GM23338 (cell line): ENCODE measurements at regions not wholly inside any gene's neighbourhood (a gene's known extent, or its start where the extent isn't known, plus 50 kb on each side); places are given as distances from the start of the nearest gene placed in this dataset.

Experiments used
- ATAC-seq: fragments of 200-7000 bp; cut with Tn5 transposase; 3 replicates; pipeline ENCODE4 v1.9.1; 2020
- DNase-seq: peaks from one replicate; pipeline ENCODE4 v3.0.0-alpha.2; 2015; ENCODE audit warnings: low spot score
- H2AFZ ChIP-seq: fragments of 200-600 bp; sonication (generic); 2 replicates; pipeline ENCODE4 v1.8.0; 2016; ENCODE audit warnings: antibody characterized with exemption, mild to moderate bottlenecking, moderate library complexity
- H3F3A ChIP-seq: fragments of 200-600 bp; sonication (generic); replicated peaks from 2 replicates; pipeline ENCODE4 v1.8.0; 2017; ENCODE audit warnings: antibody characterized with exemption, mixed run types, low read depth
- H3K27ac ChIP-seq: fragments of 200-600 bp; sonication (generic); 2 replicates; pipeline ENCODE4 v1.6.1; 2016; ENCODE audit warnings: low read depth
- H3K27me3 ChIP-seq: fragments of 200-600 bp; sonication (generic); 2 replicates; pipeline ENCODE4 v1.8.0; 2016; ENCODE audit warnings: mild to moderate bottlenecking, mixed run types, moderate library complexity; ENCODE audit not compliant: insufficient read depth
- H3K36me3 ChIP-seq: fragments of 200-600 bp; sonication (generic); 2 replicates; pipeline ENCODE4 v1.8.0; 2016; ENCODE audit warnings: mild to moderate bottlenecking; ENCODE audit not compliant: insufficient read depth
- H3K4me1 ChIP-seq: fragments of 200-600 bp; sonication (generic); 2 replicates; pipeline ENCODE4 v1.8.0; 2016; ENCODE audit warnings: mild to moderate bottlenecking, moderate library complexity; ENCODE audit not compliant: insufficient read depth
- H3K4me2 ChIP-seq: fragments of 200-600 bp; sonication (generic); 2 replicates; pipeline ENCODE4 v1.7.1; 2017; ENCODE audit warnings: mixed run types
- H3K4me3 ChIP-seq: fragments of 200-600 bp; sonication (generic); 2 replicates; pipeline ENCODE4 v1.6.1; 2016; ENCODE audit warnings: mixed run types
- H3K79me2 ChIP-seq: fragments of 200-600 bp; sonication (generic); replicated peaks from 2 replicates; pipeline ENCODE4 v1.8.0; 2017; ENCODE audit warnings: mild to moderate bottlenecking; ENCODE audit not compliant: insufficient read depth
- H3K9me2 ChIP-seq: fragments of 200-600 bp; sonication (generic); 2 replicates; pipeline ENCODE4 v1.8.0; 2017; ENCODE audit not compliant: insufficient read depth
- H4K20me1 ChIP-seq: fragments of 200-600 bp; sonication (generic); replicated peaks from 2 replicates; pipeline ENCODE4 v1.8.0; 2017; ENCODE audit warnings: mild to moderate bottlenecking; ENCODE audit not compliant: insufficient read depth
- H3K27ac Mint-ChIP-seq: 2 replicates; pipeline ENCODE4 v1.8.0; 2020; ENCODE audit warnings: inconsistent platforms, mild to moderate bottlenecking, moderate library complexity, mixed read lengths
- H3K27me3 Mint-ChIP-seq: 3 replicates; pipeline ENCODE4 v1.8.0; 2022; ENCODE audit warnings: low read depth, mild to moderate bottlenecking, moderate library complexity, mixed read lengths, inconsistent platforms; ENCODE audit not compliant: insufficient read depth, poor library complexity
- H3K36me3 Mint-ChIP-seq: 3 replicates; pipeline ENCODE4 v1.8.0; 2021; ENCODE audit warnings: low read depth, mild to moderate bottlenecking, inconsistent platforms, moderate library complexity, mixed read lengths
- H3K4me1 Mint-ChIP-seq: 3 replicates; pipeline ENCODE4 v1.8.0; 2020; ENCODE audit warnings: mild to moderate bottlenecking, inconsistent platforms, mixed read lengths
- H3K4me3 Mint-ChIP-seq: 3 replicates; pipeline ENCODE4 v1.8.0; 2021; ENCODE audit warnings: moderate library complexity, mild to moderate bottlenecking, inconsistent platforms, mixed read lengths
- H3K9me3 Mint-ChIP-seq: 3 replicates; pipeline ENCODE4 v1.8.0; 2020; ENCODE audit warnings: moderate library complexity, mild to moderate bottlenecking, inconsistent platforms, mixed read lengths
- CREB1 ChIP-seq: fragments of 250-450 bp; sonication (Bioruptor Pico); IDR thresholded peaks from 2 replicates; pipeline ENCODE4 v1.5.0; 2020; ENCODE audit warnings: low read depth, mild to moderate bottlenecking, moderate library complexity
- EZH2phosphoT487 ChIP-seq: fragments of 200-600 bp; sonication (generic); IDR thresholded peaks from one replicate; pipeline ENCODE4 v1.8.1; 2018; ENCODE audit warnings: antibody characterized with exemption; ENCODE audit not compliant: unreplicated experiment
- POLR2AphosphoS5 ChIP-seq: IDR thresholded peaks from 2 replicates; pipeline ENCODE4 v1.6.1; 2016; ENCODE audit warnings: antibody characterized with exemption, low read depth
- ZNF114 ChIP-seq: fragments of 250-450 bp; sonication (Bioruptor Pico); IDR thresholded peaks from 2 replicates; pipeline ENCODE4 v1.5.0; 2020; ENCODE audit warnings: mild to moderate bottlenecking, moderate library complexity
- ZNF331 ChIP-seq: fragments of 250-450 bp; sonication (Bioruptor Pico); IDR thresholded peaks from 2 replicates; pipeline ENCODE4 v1.5.0; 2020; ENCODE audit warnings: low read depth, mild to moderate bottlenecking, moderate library complexity
- TF ChIP-seq, protein P1 (sequence below), 2 experiments: fragments of 200-600 bp in 1 of 2; sonication (generic) in 1 of 2; conservative IDR thresholded peaks; 2 replicates each; pipeline versions ENCODE4 v1.5.1 to v1.6.1; 2016 to 2017; ENCODE audit warnings: antibody characterized with exemption in 2 of 2, low read depth in 2 of 2, mild to moderate bottlenecking in 2 of 2, moderate library complexity in 1 of 2
- TF ChIP-seq, protein P2 (sequence below): IDR thresholded peaks from one replicate; pipeline ENCODE4 v1.6.1; 2018; ENCODE audit warnings: antibody characterized with exemption; ENCODE audit not compliant: unreplicated experiment
- TF ChIP-seq, protein P3 (sequence below): IDR thresholded peaks from 2 replicates; pipeline ENCODE4 v1.6.1; 2016; ENCODE audit warnings: antibody characterized with exemption

DNA sequence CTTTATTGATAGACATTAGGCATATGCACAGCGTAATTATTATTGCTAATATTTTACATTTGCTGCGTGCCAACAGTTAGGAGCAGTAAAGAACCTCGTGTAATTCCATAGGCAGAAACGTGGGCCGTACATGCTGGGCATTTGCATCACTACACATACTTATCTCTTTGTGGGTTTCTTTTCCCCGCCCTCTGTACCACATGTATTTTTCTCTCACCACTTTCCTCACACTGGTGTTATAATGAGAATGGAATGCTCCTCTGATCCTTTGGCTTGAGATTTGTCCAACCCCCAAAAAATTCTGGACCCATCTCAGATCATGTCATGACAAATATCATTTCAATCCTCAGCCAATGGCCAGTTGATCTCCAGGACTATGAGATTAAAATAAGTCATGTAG lies 1952.6 kb upstream of the WWC1 start:
- Histone ChIP-seq H3K27ac (no peak overlapping the region), H3K4me3 (no peak overlapping the region), H3K4me2 (no peak overlapping the region), H3K79me2 (no peaks in the 10 kb centered on the region), H3K4me1 (peaks cover 11% of the 10 kb centered on the region), H3F3A (no peaks in the 10 kb centered on the region), H3K9me2 (peaks cover 3% of the 10 kb centered on the region; the same call in 1 of the 2 replicates), H3K36me3 (no peaks in the 10 kb centered on the region), H3K27me3 (no peaks in the 10 kb centered on the region), H4K20me1 (no peaks in the 10 kb centered on the region), H2AFZ (no peak overlapping the region)
- Mint-ChIP-seq H3K27ac (no peak overlapping the region), H3K4me1 (peaks cover 13% of the 10 kb centered on the region), H3K36me3 (peaks cover 3% of the 10 kb centered on the region; the same call in 1 of the 3 replicates), H3K27me3 (no peaks in the 10 kb centered on the region), H3K4me3 (no peak overlapping the region), H3K9me3 (peaks cover 3% of the 10 kb centered on the region; the same call in 1 of the 3 replicates)
- TF ChIP-seq ZNF331 (CRISPR knock-in tag) (no peak), CREB1 (no peak), POLR2AphosphoS5 (no peak), EZH2phosphoT487 (no peak)
- TF ChIP-seq, protein P1, sequence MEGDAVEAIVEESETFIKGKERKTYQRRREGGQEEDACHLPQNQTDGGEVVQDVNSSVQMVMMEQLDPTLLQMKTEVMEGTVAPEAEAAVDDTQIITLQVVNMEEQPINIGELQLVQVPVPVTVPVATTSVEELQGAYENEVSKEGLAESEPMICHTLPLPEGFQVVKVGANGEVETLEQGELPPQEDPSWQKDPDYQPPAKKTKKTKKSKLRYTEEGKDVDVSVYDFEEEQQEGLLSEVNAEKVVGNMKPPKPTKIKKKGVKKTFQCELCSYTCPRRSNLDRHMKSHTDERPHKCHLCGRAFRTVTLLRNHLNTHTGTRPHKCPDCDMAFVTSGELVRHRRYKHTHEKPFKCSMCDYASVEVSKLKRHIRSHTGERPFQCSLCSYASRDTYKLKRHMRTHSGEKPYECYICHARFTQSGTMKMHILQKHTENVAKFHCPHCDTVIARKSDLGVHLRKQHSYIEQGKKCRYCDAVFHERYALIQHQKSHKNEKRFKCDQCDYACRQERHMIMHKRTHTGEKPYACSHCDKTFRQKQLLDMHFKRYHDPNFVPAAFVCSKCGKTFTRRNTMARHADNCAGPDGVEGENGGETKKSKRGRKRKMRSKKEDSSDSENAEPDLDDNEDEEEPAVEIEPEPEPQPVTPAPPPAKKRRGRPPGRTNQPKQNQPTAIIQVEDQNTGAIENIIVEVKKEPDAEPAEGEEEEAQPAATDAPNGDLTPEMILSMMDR (conservative IDR thresholded peaks at IDR 0.05; ENCODE audit: low read depth in 2 of 2) = no peak
- ATAC-seq = no peak
- no peak for DNase-seq

DNA sequence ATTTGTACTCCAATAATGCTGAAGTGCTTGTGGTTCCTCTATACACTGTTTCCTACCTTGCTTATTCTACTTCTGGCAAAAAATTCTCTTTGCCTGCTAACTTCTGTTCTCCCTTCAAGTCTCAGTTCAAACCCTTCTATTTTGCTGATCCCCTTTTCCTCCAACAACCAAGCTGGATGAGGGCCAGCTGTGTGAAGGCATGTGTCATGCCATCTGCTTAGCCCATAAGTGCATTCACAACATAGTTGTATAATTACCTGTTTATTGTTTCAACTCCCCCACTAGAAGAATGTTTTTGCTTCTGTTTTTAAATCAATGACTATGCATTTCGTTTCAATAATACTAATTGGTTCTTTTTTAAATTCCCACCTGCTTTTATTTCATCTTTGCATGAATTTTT lies 1951.4 kb upstream of the WWC1 start:
- no peaks in the 10 kb centered on the region for H3K36me3 ChIP-seq
- no peaks in the 10 kb centered on the region for H4K20me1 ChIP-seq
- DNase-seq (no peak), ATAC-seq (no peak)
- H3K27me3 ChIP-seq = no peaks in the 10 kb centered on the region
- H3K4me1 ChIP-seq = peaks cover 11% of the 10 kb centered on the region
- H2AFZ ChIP-seq = no peak overlapping the region
- Mint-ChIP-seq H3K27ac (no peak overlapping the region), H3K36me3 (peaks cover 3% of the 10 kb centered on the region; the same call in 1 of the 3 replicates), H3K4me3 (no peak overlapping the region), H3K4me1 (peaks cover 13% of the 10 kb centered on the region), H3K9me3 (peaks cover 3% of the 10 kb centered on the region; the same call in 1 of the 3 replicates), H3K27me3 (no peaks in the 10 kb centered on the region)
- H3K4me2 ChIP-seq = no peak overlapping the region
- no peaks in the 10 kb centered on the region for H3K79me2 ChIP-seq
- peaks cover 3% of the 10 kb centered on the region; the same call in 1 of the 2 replicates for H3K9me2 ChIP-seq
- no peak overlapping the region for H3K4me3 ChIP-seq
- H3K27ac ChIP-seq = no peak overlapping the region
- H3F3A ChIP-seq = no peaks in the 10 kb centered on the region
- TF ChIP-seq POLR2AphosphoS5 = no peak
- TF ChIP-seq, protein P2, sequence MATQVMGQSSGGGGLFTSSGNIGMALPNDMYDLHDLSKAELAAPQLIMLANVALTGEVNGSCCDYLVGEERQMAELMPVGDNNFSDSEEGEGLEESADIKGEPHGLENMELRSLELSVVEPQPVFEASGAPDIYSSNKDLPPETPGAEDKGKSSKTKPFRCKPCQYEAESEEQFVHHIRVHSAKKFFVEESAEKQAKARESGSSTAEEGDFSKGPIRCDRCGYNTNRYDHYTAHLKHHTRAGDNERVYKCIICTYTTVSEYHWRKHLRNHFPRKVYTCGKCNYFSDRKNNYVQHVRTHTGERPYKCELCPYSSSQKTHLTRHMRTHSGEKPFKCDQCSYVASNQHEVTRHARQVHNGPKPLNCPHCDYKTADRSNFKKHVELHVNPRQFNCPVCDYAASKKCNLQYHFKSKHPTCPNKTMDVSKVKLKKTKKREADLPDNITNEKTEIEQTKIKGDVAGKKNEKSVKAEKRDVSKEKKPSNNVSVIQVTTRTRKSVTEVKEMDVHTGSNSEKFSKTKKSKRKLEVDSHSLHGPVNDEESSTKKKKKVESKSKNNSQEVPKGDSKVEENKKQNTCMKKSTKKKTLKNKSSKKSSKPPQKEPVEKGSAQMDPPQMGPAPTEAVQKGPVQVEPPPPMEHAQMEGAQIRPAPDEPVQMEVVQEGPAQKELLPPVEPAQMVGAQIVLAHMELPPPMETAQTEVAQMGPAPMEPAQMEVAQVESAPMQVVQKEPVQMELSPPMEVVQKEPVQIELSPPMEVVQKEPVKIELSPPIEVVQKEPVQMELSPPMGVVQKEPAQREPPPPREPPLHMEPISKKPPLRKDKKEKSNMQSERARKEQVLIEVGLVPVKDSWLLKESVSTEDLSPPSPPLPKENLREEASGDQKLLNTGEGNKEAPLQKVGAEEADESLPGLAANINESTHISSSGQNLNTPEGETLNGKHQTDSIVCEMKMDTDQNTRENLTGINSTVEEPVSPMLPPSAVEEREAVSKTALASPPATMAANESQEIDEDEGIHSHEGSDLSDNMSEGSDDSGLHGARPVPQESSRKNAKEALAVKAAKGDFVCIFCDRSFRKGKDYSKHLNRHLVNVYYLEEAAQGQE = no peak
- TF ChIP-seq, protein P1 (conservative IDR thresholded peaks at IDR 0.05; ENCODE audit: low read depth in 2 of 2) = no peak
- no peak for TF ChIP-seq EZH2phosphoT487
- TF ChIP-seq, protein P3, sequence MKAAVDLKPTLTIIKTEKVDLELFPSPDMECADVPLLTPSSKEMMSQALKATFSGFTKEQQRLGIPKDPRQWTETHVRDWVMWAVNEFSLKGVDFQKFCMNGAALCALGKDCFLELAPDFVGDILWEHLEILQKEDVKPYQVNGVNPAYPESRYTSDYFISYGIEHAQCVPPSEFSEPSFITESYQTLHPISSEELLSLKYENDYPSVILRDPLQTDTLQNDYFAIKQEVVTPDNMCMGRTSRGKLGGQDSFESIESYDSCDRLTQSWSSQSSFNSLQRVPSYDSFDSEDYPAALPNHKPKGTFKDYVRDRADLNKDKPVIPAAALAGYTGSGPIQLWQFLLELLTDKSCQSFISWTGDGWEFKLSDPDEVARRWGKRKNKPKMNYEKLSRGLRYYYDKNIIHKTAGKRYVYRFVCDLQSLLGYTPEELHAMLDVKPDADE = no peak
- TF ChIP-seq ZNF114 (CRISPR knock-in tag) = no peak
